ENCODE measurements at regions not wholly inside any gene's neighbourhood (a gene's known extent, or its start where the extent isn't known, plus 50 kb on each side); places are given as distances from the start of the nearest gene placed in this dataset.

DNA sequence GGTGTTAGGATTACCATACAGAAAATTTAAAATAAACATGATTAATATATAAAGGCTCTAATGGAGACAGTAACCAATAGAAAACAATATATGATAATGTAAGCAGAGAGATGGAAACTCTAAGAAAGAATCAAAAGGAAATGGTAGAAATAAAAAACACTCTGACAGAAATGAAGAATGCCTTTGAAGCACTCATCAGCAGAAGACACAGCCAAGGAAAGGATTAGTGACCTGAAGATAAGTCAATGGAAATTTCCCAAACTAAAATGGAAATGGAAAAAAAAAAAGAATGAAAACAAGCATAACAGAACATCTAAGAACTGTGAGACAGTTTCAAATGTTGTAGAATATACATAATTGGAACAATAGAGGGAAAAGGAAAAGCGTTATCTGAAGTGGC, 302.6 kb downstream of the DRD1 start:
- Histone ChIP-seq H3K9ac (ENCODE audit: low read length) (no peak overlapping the region), H3K4me1 (ENCODE audit: insufficient read depth, low read length, severe bottlenecking) (no peaks in the 10 kb centered on the region), H3K27me3 (ENCODE audit: insufficient read depth, low read length) (no peaks in the 10 kb centered on the region), H3K27ac (ENCODE audit: low read depth, low read length, poor library complexity, severe bottlenecking) (no peak overlapping the region), H3K36me3 (ENCODE audit: insufficient read depth, low read length) (no peaks in the 10 kb centered on the region), H3K9me2 (ENCODE audit: low read depth, low read length) (no peaks in the 10 kb centered on the region), H2AFZ (ENCODE audit: low read length) (no peak overlapping the region), H3K4me3 (ENCODE audit: low read depth, low read length, poor library complexity, severe bottlenecking) (no peak overlapping the region), H3K4me2 (ENCODE audit: low read length) (no peak overlapping the region), H3K9me3 (ENCODE audit: low read length) (no peaks in the 10 kb centered on the region), H3F3A (ENCODE audit: insufficient read depth, low read length) (no peaks in the 10 kb centered on the region; the same call in 1 of the 2 replicates), H3K79me2 (ENCODE audit: insufficient read depth, low read length) (no peaks in the 10 kb centered on the region), H4K20me1 (ENCODE audit: insufficient read depth, low read length) (no peaks in the 10 kb centered on the region)
- no peak for TF ChIP-seq CTCF (IDR thresholded peaks at IDR 0.05; ENCODE audit: low read length)
- no peak for TF ChIP-seq EZH2 (IDR thresholded peaks at IDR 0.05; ENCODE audit: borderline replicate concordance, low read length)

DNA sequence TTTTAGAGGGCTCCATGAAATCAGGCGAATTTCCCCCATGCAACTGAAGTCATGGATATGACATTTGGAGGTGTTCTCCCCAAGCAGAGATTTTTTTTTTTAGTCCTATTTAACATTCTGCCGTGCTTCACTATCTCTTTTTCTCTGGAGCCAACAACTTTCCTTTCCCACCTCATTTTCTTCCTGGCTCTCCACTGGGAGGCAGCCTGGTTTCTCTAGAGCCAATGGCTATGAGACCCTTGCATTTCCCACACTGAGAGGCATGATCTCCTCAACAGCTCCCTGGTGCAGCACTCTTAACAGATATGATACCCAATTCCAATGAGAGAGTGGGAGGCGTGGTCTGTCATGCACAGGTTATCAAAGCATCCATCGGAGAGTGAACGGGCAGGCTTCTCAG, 310.8 kb downstream of the DRD1 start:
- H3K9me2 ChIP-seq (ENCODE audit: low read depth, low read length): no peaks in the 10 kb centered on the region
- TF ChIP-seq EZH2 (IDR thresholded peaks at IDR 0.05; ENCODE audit: borderline replicate concordance, low read length) (no peak), CTCF (IDR thresholded peaks at IDR 0.05; ENCODE audit: low read length) (no peak)
- H3K9me3 ChIP-seq (ENCODE audit: low read length): no peaks in the 10 kb centered on the region
- no peaks in the 10 kb centered on the region for H3K79me2 ChIP-seq (ENCODE audit: insufficient read depth, low read length)
- H3K27ac ChIP-seq (ENCODE audit: low read depth, low read length, poor library complexity, severe bottlenecking): no peak overlapping the region
- H3K36me3 ChIP-seq (ENCODE audit: insufficient read depth, low read length): no peaks in the 10 kb centered on the region
- H3K9ac ChIP-seq (ENCODE audit: low read length): no peak overlapping the region
- H3K4me1 ChIP-seq (ENCODE audit: insufficient read depth, low read length, severe bottlenecking): no peaks in the 10 kb centered on the region
- no peak overlapping the region for H3K4me3 ChIP-seq (ENCODE audit: low read depth, low read length, poor library complexity, severe bottlenecking)
- no peak overlapping the region for H2AFZ ChIP-seq (ENCODE audit: low read length)
- no peaks in the 10 kb centered on the region for H3F3A ChIP-seq (ENCODE audit: insufficient read depth, low read length)
- no peaks in the 10 kb centered on the region for H3K27me3 ChIP-seq (ENCODE audit: insufficient read depth, low read length)
- no peak overlapping the region for H3K4me2 ChIP-seq (ENCODE audit: low read length)
- H4K20me1 ChIP-seq (ENCODE audit: insufficient read depth, low read length): no peaks in the 10 kb centered on the region

- Histone ChIP-seq H3K4me2 (ENCODE audit: low read length) (no peak overlapping the region), H3K9me2 (ENCODE audit: low read depth, low read length) (no peaks in the 10 kb centered on the region), H3K36me3 (ENCODE audit: insufficient read depth, low read length) (no peaks in the 10 kb centered on the region), H3K27ac (ENCODE audit: low read depth, low read length, poor library complexity, severe bottlenecking) (no peak overlapping the region), H3K4me1 (ENCODE audit: insufficient read depth, low read length, severe bottlenecking) (no peaks in the 10 kb centered on the region), H3K4me3 (ENCODE audit: low read depth, low read length, poor library complexity, severe bottlenecking) (no peak overlapping the region), H3K9me3 (ENCODE audit: low read length) (no peaks in the 10 kb centered on the region), H3K27me3 (ENCODE audit: insufficient read depth, low read length) (no peaks in the 10 kb centered on the region), H3K79me2 (ENCODE audit: insufficient read depth, low read length) (no peaks in the 10 kb centered on the region), H2AFZ (ENCODE audit: low read length) (no peak overlapping the region), H3F3A (ENCODE audit: insufficient read depth, low read length) (no peaks in the 10 kb centered on the region), H4K20me1 (ENCODE audit: insufficient read depth, low read length) (no peaks in the 10 kb centered on the region), H3K9ac (ENCODE audit: low read length) (no peak overlapping the region)
- TF ChIP-seq CTCF (IDR thresholded peaks at IDR 0.05; ENCODE audit: low read length) (no peak), EZH2 (IDR thresholded peaks at IDR 0.05; ENCODE audit: borderline replicate concordance, low read length) (no peak)
These were observed 312.6 kb downstream of the DRD1 start for GRCh38 chr5:175131432-175131831.

All from OCI-LY1 (cell line).